GF-D8 (cell line): ENCODE measurements at regions not wholly inside any gene's neighbourhood (a gene's known extent, or its start where the extent isn't known, plus 50 kb on each side); places are given as distances from the start of the nearest gene placed in this dataset.
"Not testable (repeated sequence)": the region's sequence is repeated elsewhere in the genome, so short reads cannot be mapped to it uniquely, and the experiment has no call there.

ENCODE experiments used
- DNase-seq: peaks from one replicate; lab custom pipeline; 2025; lab: John Stamatoyannopoulos, UW

DNA sequence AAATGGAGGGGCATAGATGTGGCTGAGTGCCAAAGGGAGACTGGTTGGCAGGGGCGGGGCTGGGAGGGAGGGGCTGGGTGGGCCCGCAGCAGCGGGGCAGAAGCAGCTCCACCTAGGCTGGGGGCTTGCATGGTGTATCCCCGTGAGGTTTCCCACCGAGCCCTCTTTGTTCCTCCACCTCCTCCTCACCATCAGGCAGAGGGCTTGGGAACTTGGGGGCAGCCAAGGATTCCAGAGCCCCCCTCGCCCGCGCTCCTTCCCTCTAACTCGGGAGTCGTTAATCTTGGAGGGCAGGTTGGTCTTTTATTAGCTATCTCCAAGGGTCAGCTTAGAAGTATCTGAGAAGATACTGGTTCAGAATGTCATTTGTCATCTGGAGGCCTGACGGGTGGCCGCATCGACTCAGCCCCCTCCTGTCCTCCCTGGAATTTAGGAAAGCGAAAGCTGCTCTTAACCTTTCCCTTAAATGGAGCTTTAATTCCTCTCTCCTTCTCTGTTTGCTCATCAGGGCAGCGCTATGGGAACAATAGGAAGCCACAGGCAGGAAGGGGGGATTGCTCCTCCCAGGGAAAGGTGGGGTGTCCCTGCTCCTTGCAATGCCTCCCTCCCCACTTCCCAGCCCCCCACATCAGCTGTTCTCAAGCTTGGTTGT lies 274.3 kb upstream of the XYLT1 start:
- no peak for DNase-seq

DNA sequence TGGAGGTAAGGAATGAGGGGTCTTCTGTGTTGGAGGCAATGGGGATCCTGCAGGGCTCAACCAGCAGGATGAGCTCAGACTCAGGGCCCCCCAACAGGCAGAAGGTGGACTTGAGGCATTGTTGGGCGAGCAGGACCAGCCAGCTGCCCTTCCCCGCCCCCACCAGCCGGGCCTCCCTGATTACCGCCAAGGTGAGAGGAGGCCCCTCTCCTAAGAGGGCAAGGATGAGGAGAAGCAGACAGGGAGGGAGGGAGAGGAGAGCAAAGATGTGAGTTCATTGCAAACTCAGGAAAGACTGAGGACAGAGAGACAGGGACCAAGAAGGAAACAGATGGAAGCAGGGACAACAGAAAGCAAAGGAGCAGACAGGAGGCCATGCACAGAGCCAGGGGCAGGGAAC lies 272.8 kb upstream of the XYLT1 start:
- no peak for DNase-seq

DNA sequence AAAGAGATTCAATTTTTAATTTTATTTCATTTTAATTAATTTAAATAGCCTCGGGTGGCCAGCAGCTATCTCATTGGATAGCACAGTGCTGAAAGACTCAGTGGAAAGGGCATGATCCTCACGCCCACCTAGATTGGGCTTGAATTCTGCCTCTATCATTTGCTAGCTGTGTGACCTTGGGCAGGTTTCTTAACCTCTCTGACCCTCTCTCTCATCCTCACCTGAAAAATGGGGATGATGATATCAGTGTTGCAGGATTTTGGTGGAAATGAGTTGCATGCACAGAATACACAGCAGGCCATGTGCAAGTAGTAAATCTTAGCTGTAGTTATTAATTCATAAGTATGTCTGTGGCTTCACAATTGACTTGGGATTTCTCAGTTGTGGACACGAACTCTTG lies 272.4 kb upstream of the XYLT1 start:
- DNase-seq: no peak

DNA sequence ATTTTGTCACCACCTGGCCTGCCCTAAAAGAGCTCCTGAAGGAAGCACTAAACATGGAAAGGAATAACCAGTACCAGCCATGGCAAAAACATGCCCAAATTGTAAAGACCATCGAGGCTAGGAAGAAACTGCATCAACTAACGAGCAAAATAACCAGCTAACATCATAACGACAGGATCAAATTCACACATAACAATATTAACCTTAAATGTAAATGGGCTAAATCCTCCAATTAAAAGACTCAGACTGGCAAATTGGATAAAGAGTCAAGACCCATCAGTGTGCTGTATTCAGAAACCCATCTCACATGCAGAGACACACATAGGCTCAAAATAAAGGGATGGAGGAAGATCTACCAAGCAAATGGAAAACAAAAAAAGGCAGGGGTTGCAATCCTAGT lies 264.3 kb upstream of the XYLT1 start:
- DNase-seq: not testable (repeated sequence)

DNA sequence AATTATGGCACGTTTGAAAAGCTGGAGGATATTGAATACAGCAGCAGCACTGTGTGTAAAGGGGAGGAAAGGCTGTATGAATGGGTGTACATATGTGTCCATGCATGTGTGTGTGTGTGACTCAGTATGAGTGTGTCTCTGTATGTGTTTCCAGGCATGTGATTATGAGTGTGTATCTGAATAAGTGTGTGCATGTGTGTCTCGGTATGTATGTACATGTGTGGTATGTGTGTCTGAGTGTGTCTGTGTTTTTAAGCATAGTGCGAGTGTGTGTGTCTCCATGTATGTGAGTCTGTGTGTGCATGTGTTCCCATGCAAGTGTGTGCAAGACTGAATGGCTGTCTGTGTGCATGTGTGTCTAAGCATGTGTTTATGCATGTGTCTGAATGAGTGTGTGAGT lies 259.1 kb upstream of the XYLT1 start:
- DNase-seq: no peak

DNA sequence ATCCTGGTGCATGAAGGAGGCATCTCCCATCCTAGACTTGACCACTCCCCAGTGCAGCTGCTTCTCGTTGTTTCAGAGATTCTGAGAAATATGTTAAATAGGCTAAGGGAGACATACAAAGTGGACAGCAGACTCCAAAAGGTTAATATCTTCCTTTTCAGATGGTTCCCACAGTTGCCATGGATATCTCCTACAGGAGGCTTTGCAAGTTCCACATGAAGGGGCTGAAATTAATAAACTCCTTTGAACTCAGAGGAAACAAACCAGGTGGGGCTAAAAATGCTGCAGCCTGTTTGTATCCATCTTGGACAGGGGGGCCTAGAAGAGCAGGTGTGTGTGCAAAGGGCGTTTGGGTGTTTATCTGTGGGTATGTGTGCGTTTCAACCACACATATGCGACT lies 257.4 kb upstream of the XYLT1 start:
- DNase-seq: no peak

DNA sequence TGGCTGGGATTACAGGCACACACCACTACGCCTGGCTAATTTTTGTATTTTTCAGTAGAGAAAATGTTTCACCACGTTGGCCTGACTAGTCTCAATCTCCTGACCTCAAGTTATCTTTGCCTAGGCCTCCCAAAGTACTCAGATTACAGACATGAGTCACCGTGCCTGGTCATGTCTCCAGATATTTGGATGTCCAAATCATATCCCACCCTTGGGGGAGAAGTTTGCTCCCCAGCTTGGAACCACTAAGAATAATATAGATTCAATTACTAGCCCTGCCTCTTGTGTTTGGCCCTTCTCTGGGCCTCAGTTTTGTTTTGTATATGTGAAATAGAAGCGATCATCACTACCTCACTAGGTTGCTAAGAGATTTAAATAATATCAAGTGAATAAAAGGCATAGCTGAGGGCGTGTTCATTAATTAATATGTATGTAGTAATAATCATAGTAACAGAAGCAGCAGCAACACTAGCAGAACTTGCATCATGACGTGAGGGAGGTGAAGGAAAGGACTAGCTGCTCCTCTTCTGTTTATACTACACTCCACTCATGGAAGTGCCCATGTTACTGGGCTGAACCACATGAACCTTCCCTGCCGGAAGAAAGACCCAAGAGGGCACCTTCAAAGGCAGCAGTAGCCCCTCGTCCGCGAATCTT lies 253.6 kb upstream of the XYLT1 start:
- no peak for DNase-seq

DNA sequence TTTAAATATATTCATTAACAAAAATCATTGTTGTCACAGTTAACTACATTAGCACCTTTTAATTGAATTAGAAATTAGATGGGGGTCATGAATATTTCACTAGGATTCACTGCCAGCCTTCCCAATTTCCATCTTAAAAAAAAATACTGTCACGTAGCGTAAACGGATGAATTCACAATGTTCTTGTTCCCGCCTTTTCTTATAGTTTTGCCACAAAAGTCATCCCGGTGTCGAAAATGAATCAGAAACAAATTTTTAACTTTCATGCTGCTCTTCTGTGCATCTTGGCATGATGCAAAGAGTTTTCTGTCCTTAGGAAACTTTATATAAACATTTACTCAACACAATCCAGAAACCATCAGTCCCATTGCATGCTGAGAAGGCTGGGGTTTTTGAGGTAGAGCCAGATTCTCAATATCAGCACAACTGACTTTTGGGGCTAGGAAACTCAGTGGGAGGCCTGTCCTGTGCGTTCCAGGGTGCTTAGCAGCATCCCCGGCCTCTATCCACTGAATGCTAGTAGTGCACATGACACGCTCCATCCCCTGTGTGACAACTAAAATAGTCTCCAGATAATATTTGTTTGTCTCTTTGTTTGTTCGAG lies 252.9 kb upstream of the XYLT1 start:
- DNase-seq: no peak

DNA sequence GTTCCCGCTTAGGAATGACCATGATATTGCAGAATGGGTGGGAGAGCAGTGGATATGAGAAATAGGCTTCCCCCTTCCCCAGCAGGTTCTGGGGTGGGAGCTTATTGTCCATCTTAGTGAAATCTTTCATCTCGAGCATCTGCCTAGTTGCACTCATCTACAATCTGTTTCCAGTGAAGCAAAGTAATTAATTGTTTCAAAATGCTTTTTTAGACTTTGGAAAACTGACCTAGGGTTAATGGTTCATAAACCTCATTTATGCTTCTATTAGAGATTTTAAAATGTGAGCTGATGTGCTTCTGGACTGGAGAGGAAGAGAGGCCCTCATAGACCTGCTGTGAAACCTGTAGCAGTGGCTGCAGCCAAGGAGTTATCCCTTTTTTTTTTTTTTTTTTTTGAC lies 247.7 kb upstream of the XYLT1 start:
- no peak for DNase-seq

DNA sequence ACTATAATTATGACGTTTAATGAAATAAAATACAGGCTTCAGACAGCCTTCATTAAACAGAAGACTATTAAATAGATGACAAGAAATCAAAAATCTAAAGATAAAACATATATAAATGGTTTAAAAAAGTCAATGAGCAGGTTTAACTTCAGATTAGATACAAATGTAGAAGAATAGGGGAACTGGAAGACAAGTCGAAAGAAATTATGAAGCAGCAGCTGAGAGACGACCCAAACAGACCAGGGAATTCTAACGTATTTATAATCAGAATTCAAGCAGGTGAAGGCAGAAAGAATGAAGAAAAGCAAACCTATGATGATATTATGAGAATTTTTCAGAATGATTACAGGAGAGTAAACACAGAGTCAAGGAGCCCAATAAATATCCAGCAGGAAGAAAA lies 235.1 kb upstream of the XYLT1 start:
- no peak for DNase-seq

DNA sequence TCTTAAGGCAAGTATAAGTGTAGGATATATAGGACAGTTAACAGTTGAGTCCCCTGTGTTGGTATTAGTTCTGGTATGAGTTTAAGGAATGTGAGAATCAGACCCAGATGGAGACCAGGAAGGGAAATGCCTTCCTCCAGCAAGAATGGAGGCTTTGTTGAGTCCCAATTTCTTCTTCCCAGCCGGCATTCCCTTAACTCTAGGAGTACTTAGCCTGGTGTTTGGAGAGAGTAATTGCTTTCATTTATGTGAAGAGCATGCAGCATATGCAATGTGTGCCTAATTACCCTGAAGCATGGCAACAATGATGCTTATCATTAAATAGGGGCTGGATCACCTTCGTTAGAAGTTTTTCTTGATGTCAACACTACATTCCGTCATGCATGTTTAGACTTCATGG lies 225.9 kb upstream of the XYLT1 start:
- DNase-seq: no peak

DNA sequence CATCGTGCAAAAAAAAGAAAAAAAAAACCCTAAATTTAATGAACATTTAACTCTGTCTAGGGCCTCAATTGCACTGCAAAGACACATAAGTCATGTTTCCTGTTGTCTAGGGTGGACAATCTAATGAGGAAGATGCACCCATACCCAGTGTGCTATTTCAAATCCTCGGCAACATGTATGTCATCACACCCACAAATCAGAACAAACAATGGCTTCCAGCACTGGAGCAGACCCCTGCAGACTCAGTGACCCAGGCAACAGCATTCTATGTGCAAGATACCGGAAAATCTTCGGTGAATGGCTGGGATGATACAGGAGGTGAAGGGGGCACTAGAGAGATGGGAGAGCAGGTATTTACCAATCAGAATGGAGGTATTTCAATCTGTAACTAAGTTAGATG lies 221.7 kb upstream of the XYLT1 start:
- DNase-seq: no peak

DNA sequence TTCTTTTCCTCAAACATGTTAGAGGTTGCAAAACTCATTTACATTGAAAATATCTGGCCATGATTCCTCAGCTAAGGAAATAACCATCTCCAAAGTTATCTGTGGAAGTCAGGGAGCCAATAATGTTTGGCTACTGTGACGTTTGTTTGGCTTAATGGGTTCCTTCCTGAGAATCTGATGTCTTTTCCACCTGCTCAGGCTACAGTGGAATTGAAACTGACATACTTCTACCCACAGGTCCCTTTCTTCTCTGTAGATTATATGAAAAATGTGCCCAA lies 221.1 kb upstream of the XYLT1 start:
- DNase-seq: no peak

DNA sequence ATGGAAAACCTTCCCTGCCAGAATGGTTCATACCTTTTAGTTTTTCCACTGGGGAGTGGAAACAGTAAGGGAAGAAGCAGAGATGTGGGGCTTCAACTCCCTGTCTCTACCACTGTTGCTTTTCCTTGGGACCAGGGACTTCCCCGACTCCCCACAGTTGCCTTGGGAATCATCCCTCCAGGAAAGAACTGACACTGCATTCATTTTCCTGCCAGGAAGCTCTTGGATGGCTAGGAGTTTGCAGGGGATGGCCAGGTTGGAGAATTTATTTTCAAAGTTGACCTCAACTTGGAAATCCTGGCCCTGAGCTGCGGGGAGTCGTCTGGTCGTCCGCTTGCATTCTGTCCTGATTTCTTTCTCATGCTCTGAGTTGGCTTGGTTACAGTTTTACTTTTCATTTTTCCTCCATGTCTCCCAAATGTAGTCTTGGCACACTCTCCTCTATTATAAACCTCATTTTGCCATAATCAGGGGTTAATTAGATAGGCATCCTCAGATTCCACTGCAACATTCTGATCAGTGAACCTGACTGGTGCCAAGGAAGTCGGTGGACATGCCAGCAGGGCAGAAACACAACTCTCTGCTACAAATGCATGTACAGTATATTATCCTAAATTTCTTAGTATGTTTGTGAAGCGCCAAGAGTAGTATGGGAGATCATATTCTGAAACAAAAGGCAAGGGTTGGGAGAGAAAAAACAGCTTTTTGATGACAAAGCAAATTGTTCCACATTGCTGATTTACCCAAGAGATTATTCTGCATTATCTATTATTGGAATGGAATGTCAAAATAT lies 220.5 kb upstream of the XYLT1 start:
- no peak for DNase-seq

DNA sequence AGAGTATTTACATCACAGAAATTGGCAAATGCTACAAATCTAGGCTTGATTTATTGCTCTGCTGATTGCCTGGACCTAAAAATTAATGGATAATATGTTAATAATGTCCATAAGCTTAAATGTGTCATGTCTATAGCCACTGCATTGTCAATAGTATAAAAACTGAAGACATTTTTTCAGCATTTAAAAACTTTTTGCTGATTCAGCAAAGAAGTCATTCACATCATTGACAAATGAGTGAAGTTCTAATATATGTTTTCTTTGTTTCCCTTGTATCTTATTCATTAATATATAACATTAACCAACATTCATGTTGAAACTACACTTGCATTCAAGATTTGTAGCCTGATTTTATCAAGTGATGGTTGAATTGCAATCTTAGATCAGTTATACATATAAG lies 214.7 kb upstream of the XYLT1 start:
- DNase-seq: no peak

DNA sequence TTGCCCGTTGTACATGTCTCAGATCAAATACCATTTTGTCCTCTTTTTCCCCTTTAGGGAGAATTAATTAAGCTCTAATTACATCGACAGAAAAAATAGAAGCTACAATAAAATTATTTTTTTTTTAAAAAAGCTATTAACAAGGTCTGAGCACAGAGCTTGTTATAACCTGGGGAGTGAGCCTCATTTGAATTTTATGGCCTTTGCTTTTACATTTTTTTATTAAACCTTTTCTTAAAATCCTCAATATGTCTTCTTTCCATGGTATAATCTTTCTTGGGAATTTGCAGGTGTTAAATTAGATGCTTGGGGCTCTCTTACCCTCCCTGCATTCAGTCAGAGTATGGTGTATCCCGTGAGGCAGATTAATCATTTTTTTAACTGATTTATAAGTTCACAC lies 212.5 kb upstream of the XYLT1 start:
- no peak for DNase-seq

DNA sequence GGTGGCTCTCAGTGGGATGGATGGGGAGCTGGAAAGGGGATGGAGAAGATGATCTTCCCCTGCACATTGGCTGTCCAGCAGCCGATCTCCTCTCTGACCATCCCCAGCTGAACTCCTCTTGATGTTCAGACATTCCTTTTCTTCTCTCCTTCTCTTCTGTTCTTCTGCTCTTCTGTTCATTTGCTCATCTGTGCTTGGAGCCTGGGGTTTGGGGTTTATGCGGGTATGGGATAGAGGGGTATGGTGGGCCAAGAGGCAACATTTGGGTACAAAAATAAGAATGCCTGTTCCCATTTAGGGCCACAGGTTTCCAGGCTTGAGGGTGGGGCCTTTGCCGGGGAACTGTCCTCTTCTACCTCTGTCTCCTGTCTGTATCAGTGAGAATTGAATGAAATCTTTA lies 205.4 kb upstream of the XYLT1 start:
- DNase-seq: no peak

DNA sequence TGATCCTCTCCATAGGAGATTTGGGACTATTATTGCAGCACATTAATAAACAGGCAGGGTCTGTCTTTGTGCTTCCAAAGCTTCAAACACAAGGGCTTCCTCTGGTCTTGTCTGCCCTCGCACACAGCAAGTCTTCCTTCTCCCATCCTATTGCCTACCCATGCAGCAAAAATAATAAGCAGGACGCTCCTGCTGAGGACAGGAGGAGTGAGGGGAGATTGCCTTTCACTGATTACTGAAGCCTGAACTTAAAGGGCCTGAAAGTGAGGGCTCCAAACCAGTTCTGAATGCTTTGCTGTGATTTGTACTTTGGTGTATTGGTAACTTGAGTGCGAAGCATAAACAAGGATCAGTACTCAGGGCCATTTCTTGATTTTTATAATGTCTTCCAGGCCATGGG lies 197.6 kb upstream of the XYLT1 start:
- DNase-seq: no peak

DNA sequence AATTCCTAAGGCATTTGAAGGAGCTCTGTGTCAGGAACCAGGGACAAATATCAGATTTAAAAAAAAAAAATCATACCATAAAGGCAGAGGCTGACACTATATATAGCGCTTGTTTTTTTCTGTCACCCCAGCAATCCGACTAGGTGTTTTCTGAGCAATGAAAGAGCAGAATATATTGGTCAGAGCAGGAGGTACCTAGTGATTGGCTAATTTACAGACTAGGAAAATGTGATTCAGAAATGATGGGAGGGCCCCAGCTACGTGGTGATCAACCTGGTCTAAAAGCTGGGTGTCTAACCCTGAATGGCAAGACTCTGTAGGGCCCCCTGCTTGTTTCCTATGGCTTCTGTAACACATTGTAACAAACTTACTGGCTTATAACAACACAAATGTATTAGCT lies 195.5 kb upstream of the XYLT1 start:
- no peak for DNase-seq

DNA sequence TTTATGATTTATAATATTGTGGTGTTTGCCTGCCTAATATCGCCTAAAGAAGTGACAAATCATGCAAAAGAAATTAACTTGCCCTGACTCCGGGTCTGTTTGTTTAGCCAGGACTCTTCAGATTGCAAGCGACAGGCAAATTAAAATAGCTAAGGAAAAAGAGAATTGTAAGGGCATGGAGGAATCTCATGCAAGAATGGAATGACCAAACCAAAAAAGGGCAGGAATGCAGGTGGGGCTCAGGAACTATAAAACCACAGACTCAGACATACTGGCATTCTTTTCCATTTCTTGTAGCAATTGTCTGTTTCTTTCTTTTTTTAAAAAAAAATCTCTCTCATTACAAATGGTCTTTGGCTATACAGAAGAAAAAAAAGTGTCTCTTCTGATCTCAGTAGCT lies 188.1 kb upstream of the XYLT1 start:
- no peak for DNase-seq

DNA sequence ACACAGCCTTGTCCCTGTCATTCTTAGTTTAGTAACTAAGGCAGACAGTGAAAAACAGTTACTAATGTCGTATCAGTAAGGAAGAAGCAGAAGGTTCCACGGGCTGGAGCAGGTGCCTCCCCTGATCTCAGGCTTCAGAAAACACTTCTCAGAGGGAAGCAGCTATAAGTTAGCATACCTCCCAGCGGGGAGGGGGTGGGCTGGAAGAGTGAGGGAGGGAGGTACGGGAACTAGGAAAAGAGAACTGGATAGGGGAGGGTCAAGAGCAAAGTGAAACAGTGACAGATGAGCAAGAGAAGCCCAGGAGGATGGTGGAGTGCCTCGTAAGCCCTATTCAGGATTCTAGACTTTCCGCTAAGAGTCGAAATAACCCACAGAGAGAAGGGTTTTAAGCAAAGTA lies 186.3 kb upstream of the XYLT1 start:
- no peak for DNase-seq

DNA sequence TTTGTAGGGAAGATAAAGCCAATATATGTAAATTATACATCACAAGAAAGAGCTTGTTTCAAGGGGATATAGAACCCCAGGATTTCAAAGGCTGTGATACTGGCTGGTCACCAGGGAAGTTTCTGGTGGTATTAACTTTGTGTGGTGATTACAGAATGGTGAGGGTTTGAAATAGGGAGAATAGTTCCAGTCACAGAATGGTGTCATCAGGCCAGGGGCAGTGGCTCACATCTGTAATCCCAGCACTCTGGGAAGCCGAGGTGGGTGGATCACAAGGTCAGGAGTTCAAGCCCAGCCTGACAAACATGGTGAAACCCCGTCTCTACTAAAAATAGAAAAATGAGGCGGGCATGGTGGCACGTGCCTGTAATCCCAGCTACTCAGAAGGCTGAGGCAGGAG lies 183.8 kb upstream of the XYLT1 start:
- no peak for DNase-seq

DNA sequence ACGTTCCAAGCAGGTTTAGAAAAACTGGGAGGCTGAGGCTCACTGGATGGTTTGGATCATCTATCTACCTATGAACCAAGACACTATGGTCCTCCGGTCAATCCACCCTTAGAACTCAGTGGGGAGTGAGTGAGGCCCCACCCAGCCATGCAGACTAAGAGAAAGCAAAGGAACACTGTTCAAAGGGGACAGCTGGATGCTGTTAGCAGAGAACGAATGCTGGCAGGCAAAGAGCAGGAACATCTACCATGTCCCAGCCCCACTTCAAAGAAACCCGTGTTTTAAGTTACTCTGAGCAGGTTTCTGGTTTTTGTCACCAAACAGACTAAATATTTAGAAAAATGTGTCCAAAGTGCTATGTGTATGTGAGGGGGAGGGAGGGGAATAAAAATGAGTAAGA lies 183.4 kb upstream of the XYLT1 start:
- no peak for DNase-seq
